K562 (cell line): ENCODE measurements at regions not wholly inside any gene's neighbourhood (a gene's known extent, or its start where the extent isn't known, plus 50 kb on each side); places are given as distances from the start of the nearest gene placed in this dataset.

Source experiments
- BRCA1 ChIP-seq, 2 experiments: fragments of 450-650 bp in 1 of 2; sonication (generic) in 1 of 2; formaldehyde crosslinking in 1 of 2; IDR thresholded peaks; 2 replicates each; pipeline versions ENCODE4 v1.5.0 to v1.6.1; 2017 to 2020; ENCODE audit warnings: mild to moderate bottlenecking in 1 of 2, missing genetic modification reagents in 1 of 2
- EZH2 ChIP-seq: IDR thresholded peaks from 2 replicates; pipeline ENCODE4 v1.6.1; 2012; ENCODE audit warnings: low read depth, mild to moderate bottlenecking, inconsistent platforms, low read length, borderline replicate concordance
- GABPB1 ChIP-seq: sonication (generic); formaldehyde crosslinking; IDR thresholded peaks from 2 replicates; pipeline ENCODE4 v1.8.0; 2022; ENCODE audit warnings: mild to moderate bottlenecking, missing genetic modification reagents
- MEF2A ChIP-seq: IDR thresholded peaks from 2 replicates; pipeline ENCODE4 v1.6.1; 2011; ENCODE audit warnings: low read depth, mild to moderate bottlenecking, low read length, moderate library complexity; ENCODE audit not compliant: control insufficient read depth
- MXI1 ChIP-seq: IDR thresholded peaks from 2 replicates; pipeline ENCODE4 v1.6.1; 2011; ENCODE audit warnings: low read depth, mild to moderate bottlenecking, improper control_type of control experiment, low read length
- RCOR1 ChIP-seq, 2 experiments: IDR thresholded peaks; 2 replicates each; pipeline ENCODE4 v1.6.1; 2012; ENCODE audit warnings: low read depth in 2 of 2, low read length in 2 of 2, borderline replicate concordance in 1 of 2, improper control_type of control experiment in 1 of 2
- SETDB1 ChIP-seq: IDR thresholded peaks from one replicate; pipeline ENCODE4 v1.6.1; 2012; ENCODE audit warnings: low read length, control low read depth, inconsistent platforms
- ZFX ChIP-seq: sonication (generic); formaldehyde crosslinking; IDR thresholded peaks from 2 replicates; pipeline ENCODE4 v1.8.0; 2022; ENCODE audit warnings: mild to moderate bottlenecking, missing genetic modification reagents, moderate library complexity
- TF ChIP-seq, protein P1 (sequence below): sonication (generic); formaldehyde crosslinking; IDR thresholded peaks from 2 replicates; pipeline ENCODE4 v1.8.1; 2022; ENCODE audit warnings: missing genetic modification reagents
- TF ChIP-seq, protein P2 (sequence below), 3 experiments: IDR thresholded peaks in 2 of 3; conservative IDR thresholded peaks in 1 of 3; 2 replicates each; pipeline ENCODE4 v1.5.1; 2011 to 2012; ENCODE audit warnings: low read length in 3 of 3, mild to moderate bottlenecking in 3 of 3, control low read depth in 2 of 3, improper control_type of control experiment in 1 of 3, inconsistent platforms in 1 of 3, low read depth in 1 of 3, mixed read lengths in 1 of 3, moderate library complexity in 1 of 3; ENCODE audit not compliant: insufficient read depth in 2 of 3

DNA sequence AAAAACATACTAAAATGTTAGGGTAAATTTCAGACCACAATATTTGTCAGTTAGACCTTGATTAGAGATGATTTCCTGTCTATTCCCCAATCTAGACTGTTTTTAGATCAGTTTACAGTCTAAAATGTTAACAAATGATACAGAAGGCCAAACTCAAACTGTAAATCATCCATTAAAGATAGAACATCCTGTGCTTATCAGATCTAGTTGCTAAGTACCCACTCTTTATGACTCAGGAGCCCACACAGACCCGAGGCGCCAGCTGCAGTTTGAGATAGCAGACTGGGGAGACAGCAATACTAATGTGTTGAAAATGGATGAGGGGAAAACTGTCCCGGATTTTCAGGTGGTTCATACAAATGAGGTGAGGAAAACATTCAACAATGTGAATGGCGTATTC, 113.3 kb downstream of the SCG2 start:
- TF ChIP-seq MEF2A (no peak), ZFX (CRISPR knock-in tag) (no peak), GABPB1 (no peak), SETDB1 (no peak), BRCA1 (IDR thresholded peaks at IDR 0.05) (no peak), BRCA1 (CRISPR knock-in tag; IDR thresholded peaks at IDR 0.05) (no peak), MXI1 (no peak), RCOR1 (IDR thresholded peaks at IDR 0.05; ENCODE audit: borderline replicate concordance in 1 of 2, low read depth in 2 of 2, low read length in 2 of 2) (no peak), EZH2 (no peak)
- TF ChIP-seq, protein P1, sequence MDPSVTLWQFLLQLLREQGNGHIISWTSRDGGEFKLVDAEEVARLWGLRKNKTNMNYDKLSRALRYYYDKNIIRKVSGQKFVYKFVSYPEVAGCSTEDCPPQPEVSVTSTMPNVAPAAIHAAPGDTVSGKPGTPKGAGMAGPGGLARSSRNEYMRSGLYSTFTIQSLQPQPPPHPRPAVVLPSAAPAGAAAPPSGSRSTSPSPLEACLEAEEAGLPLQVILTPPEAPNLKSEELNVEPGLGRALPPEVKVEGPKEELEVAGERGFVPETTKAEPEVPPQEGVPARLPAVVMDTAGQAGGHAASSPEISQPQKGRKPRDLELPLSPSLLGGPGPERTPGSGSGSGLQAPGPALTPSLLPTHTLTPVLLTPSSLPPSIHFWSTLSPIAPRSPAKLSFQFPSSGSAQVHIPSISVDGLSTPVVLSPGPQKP (CRISPR knock-in tag): no peak
- TF ChIP-seq, protein P2, sequence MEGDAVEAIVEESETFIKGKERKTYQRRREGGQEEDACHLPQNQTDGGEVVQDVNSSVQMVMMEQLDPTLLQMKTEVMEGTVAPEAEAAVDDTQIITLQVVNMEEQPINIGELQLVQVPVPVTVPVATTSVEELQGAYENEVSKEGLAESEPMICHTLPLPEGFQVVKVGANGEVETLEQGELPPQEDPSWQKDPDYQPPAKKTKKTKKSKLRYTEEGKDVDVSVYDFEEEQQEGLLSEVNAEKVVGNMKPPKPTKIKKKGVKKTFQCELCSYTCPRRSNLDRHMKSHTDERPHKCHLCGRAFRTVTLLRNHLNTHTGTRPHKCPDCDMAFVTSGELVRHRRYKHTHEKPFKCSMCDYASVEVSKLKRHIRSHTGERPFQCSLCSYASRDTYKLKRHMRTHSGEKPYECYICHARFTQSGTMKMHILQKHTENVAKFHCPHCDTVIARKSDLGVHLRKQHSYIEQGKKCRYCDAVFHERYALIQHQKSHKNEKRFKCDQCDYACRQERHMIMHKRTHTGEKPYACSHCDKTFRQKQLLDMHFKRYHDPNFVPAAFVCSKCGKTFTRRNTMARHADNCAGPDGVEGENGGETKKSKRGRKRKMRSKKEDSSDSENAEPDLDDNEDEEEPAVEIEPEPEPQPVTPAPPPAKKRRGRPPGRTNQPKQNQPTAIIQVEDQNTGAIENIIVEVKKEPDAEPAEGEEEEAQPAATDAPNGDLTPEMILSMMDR (IDR thresholded peaks at IDR 0.05 in 2 of 3, conservative IDR thresholded peaks at IDR 0.05 in 1 of 3; ENCODE audit: insufficient read depth in 2 of 3, low read depth in 1 of 3, low read length in 3 of 3): no peak
